ENCODE measurements at regions not wholly inside any gene's neighbourhood (a gene's known extent, or its start where the extent isn't known, plus 50 kb on each side); places are given as distances from the start of the nearest gene placed in this dataset.

DNA sequence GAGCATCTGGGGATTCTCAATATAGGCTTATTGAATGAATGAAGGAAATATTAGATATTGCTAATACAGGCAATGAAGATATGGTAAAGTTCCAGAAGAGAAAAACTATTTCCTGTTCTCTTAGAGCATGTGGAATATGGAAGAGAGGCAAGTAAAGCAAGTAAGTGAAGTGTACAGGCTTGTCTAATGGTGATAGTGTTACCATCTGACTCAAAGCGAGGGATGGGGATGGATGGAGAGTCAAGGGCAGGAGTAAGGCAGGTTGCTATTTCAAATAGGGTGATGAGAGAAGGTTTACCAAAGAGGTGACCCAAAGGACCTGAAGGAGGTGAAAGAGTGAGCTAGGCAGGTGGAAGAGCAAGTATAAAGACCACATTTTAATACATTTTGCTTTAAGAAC is 55.2 kb upstream of the SLC38A11 start:
- Mint-ChIP-seq H3K4me3 (no peak overlapping the region), H3K4me1 (no peaks in the 10 kb centered on the region), H3K27me3 (ENCODE audit: insufficient read depth) (no peaks in the 10 kb centered on the region), H3K27ac (no peak overlapping the region), H3K9me3 (no peaks in the 10 kb centered on the region), H3K36me3 (ENCODE audit: low read depth) (no peaks in the 10 kb centered on the region)
- Histone ChIP-seq H3K9me3 (ENCODE audit: control insufficient read depth, low read length) (no peaks in the 10 kb centered on the region), H3K27ac (ENCODE audit: low read depth, low read length) (no peak overlapping the region), H3K36me3 (ENCODE audit: control insufficient read depth, insufficient read depth, low read length) (no peaks in the 10 kb centered on the region), H3K4me1 (ENCODE audit: control insufficient read depth, insufficient read depth, low read length) (no peaks in the 10 kb centered on the region), H3K27me3 (ENCODE audit: control insufficient read depth, insufficient read depth, low read length, poor library complexity, severe bottlenecking) (no peaks in the 10 kb centered on the region), H3K9ac (ENCODE audit: extremely low read depth, low read length, poor library complexity, severe bottlenecking) (no peak overlapping the region), H3K4me3 (ENCODE audit: low read length) (no peak overlapping the region)
- no peak for DNase-seq
- 89 to 100% methylated on average over 1 of the region's 1 CpG for WGBS, 2 experiments (ENCODE audit: insufficient coverage in 1 of 2, insufficient read length in 1 of 2)
- no peak for TF ChIP-seq CTCF (conservative IDR thresholded peaks at IDR 0.05)

DNA sequence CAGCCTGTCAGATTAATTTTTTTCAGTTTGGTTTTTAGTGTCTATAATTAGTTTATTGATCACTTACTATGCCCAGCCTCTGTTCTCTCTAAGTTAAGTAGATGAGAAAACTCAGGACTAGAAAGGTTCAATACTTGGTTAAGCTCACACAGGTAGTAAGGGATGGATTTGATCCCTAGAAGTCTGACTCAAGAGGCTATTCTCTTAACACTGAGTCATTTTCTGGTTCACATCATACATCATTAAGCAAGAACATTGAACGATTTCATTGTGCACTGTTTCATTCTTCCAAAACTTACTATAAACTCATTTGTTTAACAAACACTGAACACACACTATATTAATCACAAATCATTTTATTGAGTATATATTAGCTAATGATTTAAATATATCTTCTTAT is 54.1 kb upstream of the SLC38A11 start:
- H3K27me3 ChIP-seq (ENCODE audit: control insufficient read depth, insufficient read depth, low read length, poor library complexity, severe bottlenecking), result no peaks in the 10 kb centered on the region
- WGBS, 2 experiments (ENCODE audit: insufficient coverage in 1 of 2, insufficient read length in 1 of 2), result 85% methylated on average over 1 of the region's 1 CpG; no CpG with 5 or more reads in 1 of the 2 experiments
- no peak overlapping the region for H3K4me3 ChIP-seq (ENCODE audit: low read length)
- no peak overlapping the region for H3K9ac ChIP-seq (ENCODE audit: extremely low read depth, low read length, poor library complexity, severe bottlenecking)
- DNase-seq, result no peak
- no peaks in the 10 kb centered on the region for H3K27me3 Mint-ChIP-seq (ENCODE audit: insufficient read depth)
- H3K36me3 ChIP-seq (ENCODE audit: control insufficient read depth, insufficient read depth, low read length), result no peaks in the 10 kb centered on the region
- H3K27ac ChIP-seq (ENCODE audit: low read depth, low read length), result no peak overlapping the region
- no peaks in the 10 kb centered on the region for H3K4me1 Mint-ChIP-seq
- H3K9me3 ChIP-seq (ENCODE audit: control insufficient read depth, low read length), result no peaks in the 10 kb centered on the region
- H3K36me3 Mint-ChIP-seq (ENCODE audit: low read depth), result no peaks in the 10 kb centered on the region
- H3K4me3 Mint-ChIP-seq, result no peak overlapping the region
- H3K27ac Mint-ChIP-seq, result no peak overlapping the region
- no peak for TF ChIP-seq CTCF (conservative IDR thresholded peaks at IDR 0.05)
- H3K4me1 ChIP-seq (ENCODE audit: control insufficient read depth, insufficient read depth, low read length), result no peaks in the 10 kb centered on the region
- H3K9me3 Mint-ChIP-seq, result no peaks in the 10 kb centered on the region

DNA sequence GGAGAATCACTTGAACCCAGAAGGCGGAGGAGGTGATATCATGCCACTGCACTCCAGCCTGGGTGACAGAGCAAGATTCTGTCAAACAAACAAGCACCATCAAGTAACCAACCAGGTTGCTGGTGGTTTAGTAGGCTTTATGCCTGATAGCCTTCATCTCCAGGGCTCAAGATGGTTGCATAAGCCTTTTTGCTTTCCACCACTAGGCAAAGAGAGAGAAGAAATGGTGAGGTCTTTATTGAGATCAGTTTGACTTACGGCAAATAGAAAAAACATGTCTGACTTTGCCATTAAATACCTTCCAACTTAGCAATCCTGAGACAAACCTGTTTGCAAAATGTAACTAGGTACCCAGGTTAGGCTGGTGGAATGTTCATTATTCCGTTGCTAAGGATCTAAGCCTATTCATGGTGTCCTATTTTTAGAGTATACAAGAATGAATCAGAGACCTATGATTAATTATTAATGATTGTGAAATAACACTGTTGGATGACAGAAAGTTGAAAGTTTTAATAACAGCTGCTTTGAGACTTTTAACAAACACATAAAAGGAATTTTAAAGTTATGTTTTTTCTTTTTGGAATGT is 53.5 kb upstream of the SLC38A11 start:
- Histone ChIP-seq H3K9me3 (ENCODE audit: control insufficient read depth, low read length) (no peaks in the 10 kb centered on the region), H3K36me3 (ENCODE audit: control insufficient read depth, insufficient read depth, low read length) (no peaks in the 10 kb centered on the region), H3K27ac (ENCODE audit: low read depth, low read length) (no peak overlapping the region), H3K9ac (ENCODE audit: extremely low read depth, low read length, poor library complexity, severe bottlenecking) (no peak overlapping the region), H3K27me3 (ENCODE audit: control insufficient read depth, insufficient read depth, low read length, poor library complexity, severe bottlenecking) (no peaks in the 10 kb centered on the region), H3K4me3 (ENCODE audit: low read length) (no peak overlapping the region), H3K4me1 (ENCODE audit: control insufficient read depth, insufficient read depth, low read length) (no peaks in the 10 kb centered on the region)
- no peak for TF ChIP-seq CTCF (conservative IDR thresholded peaks at IDR 0.05)
- DNase-seq, result no peak
- Mint-ChIP-seq H3K27ac (no peak overlapping the region), H3K9me3 (no peaks in the 10 kb centered on the region), H3K4me1 (no peaks in the 10 kb centered on the region), H3K36me3 (ENCODE audit: low read depth) (no peaks in the 10 kb centered on the region), H3K4me3 (no peak overlapping the region), H3K27me3 (ENCODE audit: insufficient read depth) (no peaks in the 10 kb centered on the region)
- WGBS, 2 experiments (ENCODE audit: insufficient coverage in 1 of 2, insufficient read length in 1 of 2), result 83 to 91% methylated on average over 2 to 3 of the region's 3 CpGs

All from endodermal cell (in vitro differentiated cells).